Endothelial cell of umbilical vein (primary cell): ENCODE measurements at regions not wholly inside any gene's neighbourhood (a gene's known extent, or its start where the extent isn't known, plus 50 kb on each side); places are given as distances from the start of the nearest gene placed in this dataset.

Experiments
- BruUV-seq: library from RNA; stranded (reverse); fragments of 400-500 nt; replicated peaks from 2 replicates; lab custom pipeline; 2021; lab: Mats Ljungman, UMichigan
- CTCF ChIA-PET: fragments of 300-600, 350-600 bp; sonication (Branson Sonifier 250); formaldehyde crosslinking; loops from one replicate; lab custom pipeline; 2021; ENCODE audit warnings: antibody characterized with exemption, inconsistent platforms; lab: Charles Lee
- POLR2A ChIA-PET: fragments of 300-600, 350-600 bp; sonication (Branson Sonifier 250); formaldehyde crosslinking; loops from one replicate; lab custom pipeline; 2021; ENCODE audit warnings: antibody characterized with exemption, inconsistent platforms; lab: Charles Lee
- DNase-seq: peaks from one replicate; pipeline ENCODE4 v3.0.0-alpha.2; 2011; ENCODE audit warnings: low read depth, low spot score
- FAIRE-seq: peaks from 2 replicates; lab custom pipeline; 2011; peaks lifted over from hg19 to GRCh38; lab: Jason Lieb, UNC
- H2AFZ ChIP-seq: 2 replicates; pipeline ENCODE4 v1.6.0; 2012; ENCODE audit warnings: low read depth, low read length, control low read depth, inconsistent platforms
- H3K27ac ChIP-seq: 2 replicates; pipeline ENCODE4 v1.5.1; 2011; ENCODE audit warnings: low read depth, mild to moderate bottlenecking, control low read depth, low read length, moderate library complexity; ENCODE audit not compliant: insufficient read depth
- H3K27me3 ChIP-seq, 2 experiments: 2 replicates each; pipeline versions ENCODE4 v1.6.0 to v1.6.1; 2011; ENCODE audit warnings: low read length in 2 of 2, mixed read lengths in 1 of 2; ENCODE audit not compliant: control insufficient read depth in 2 of 2, insufficient read depth in 2 of 2
- H3K36me3 ChIP-seq, 2 experiments: 2 replicates in 1 of 2; 3 replicates in 1 of 2; pipeline ENCODE4 v1.5.1; 2011; ENCODE audit warnings: low read length in 2 of 2, mild to moderate bottlenecking in 1 of 2, moderate library complexity in 1 of 2; ENCODE audit not compliant: control insufficient read depth in 2 of 2, insufficient read depth in 2 of 2; ENCODE audit errors: extremely low read depth in 1 of 2
- H3K4me1 ChIP-seq: 3 replicates; pipeline ENCODE4 v1.5.1; 2011; ENCODE audit warnings: mild to moderate bottlenecking, low read length; ENCODE audit not compliant: control insufficient read depth, insufficient read depth; ENCODE audit errors: extremely low read depth
- H3K4me2 ChIP-seq: 2 replicates; pipeline ENCODE4 v1.6.1; 2011; ENCODE audit warnings: low read length, control low read depth, mixed read lengths; ENCODE audit not compliant: insufficient read depth
- H3K4me3 ChIP-seq, 3 experiments: fragments of 200-600 bp in 1 of 3; sonication (generic), shearing (Covaris generic) in 1 of 3; replicated peaks in 1 of 3; 2 replicates each; pipeline ENCODE4 v1.5.1; 2011 to 2016; ENCODE audit warnings: control low read depth in 3 of 3, low read length in 3 of 3, mild to moderate bottlenecking in 2 of 3, inconsistent platforms in 1 of 3, low read depth in 1 of 3, moderate library complexity in 1 of 3; ENCODE audit not compliant: insufficient read depth in 1 of 3
- H3K79me2 ChIP-seq: 2 replicates; pipeline ENCODE4 v1.6.0; 2012; ENCODE audit warnings: low read length, inconsistent platforms; ENCODE audit not compliant: control insufficient read depth, insufficient read depth
- H3K9ac ChIP-seq: replicated peaks from 2 replicates; pipeline ENCODE3; 2011; ENCODE audit warnings: low read length, control low read depth; ENCODE audit not compliant: insufficient read depth; ENCODE audit errors: extremely low read depth
- H3K9me1 ChIP-seq: replicated peaks from 3 replicates; pipeline ENCODE4 v1.6.0; 2011; ENCODE audit warnings: mild to moderate bottlenecking, low read length; ENCODE audit not compliant: control insufficient read depth, insufficient read depth; ENCODE audit errors: extremely low read depth
- H3K9me3 ChIP-seq: replicated peaks from 2 replicates; pipeline ENCODE4 v1.5.1; 2012; ENCODE audit warnings: low read length, inconsistent platforms; ENCODE audit not compliant: control insufficient read depth, insufficient read depth
- H4K20me1 ChIP-seq: replicated peaks from 2 replicates; pipeline ENCODE3; 2011; ENCODE audit warnings: mild to moderate bottlenecking, low read length; ENCODE audit not compliant: control insufficient read depth, insufficient read depth; ENCODE audit errors: extremely low read depth
- EZH2 ChIP-seq: IDR thresholded peaks from 2 replicates; pipeline ENCODE4 v1.6.1; 2012; ENCODE audit warnings: borderline replicate concordance, low read depth, mild to moderate bottlenecking, moderate library complexity, low read length, inconsistent platforms; ENCODE audit not compliant: severe bottlenecking
- FOS ChIP-seq: IDR thresholded peaks from 2 replicates; pipeline ENCODE4 v1.6.1; 2011; ENCODE audit warnings: mild to moderate bottlenecking, low read length, moderate library complexity, borderline replicate concordance; ENCODE audit not compliant: insufficient read depth
- GATA2 ChIP-seq: IDR thresholded peaks from 2 replicates; pipeline ENCODE4 v1.7.0; 2011; ENCODE audit warnings: low read depth, mild to moderate bottlenecking, moderate library complexity, mixed read lengths, low read length; ENCODE audit not compliant: insufficient read length, insufficient read depth
- JUN ChIP-seq: IDR thresholded peaks from 2 replicates; pipeline ENCODE4 v1.6.1; 2011; ENCODE audit warnings: borderline replicate concordance, low read depth; ENCODE audit not compliant: insufficient read length, insufficient read depth
- MAX ChIP-seq: IDR thresholded peaks from 2 replicates; pipeline ENCODE4 v1.6.1; 2011; ENCODE audit not compliant: insufficient read depth, insufficient read length
- MYC ChIP-seq: IDR thresholded peaks from one replicate; pipeline ENCODE4 v1.6.1; 2011; ENCODE audit warnings: mild to moderate bottlenecking, low read depth, low read length
- POLR2A ChIP-seq: IDR thresholded peaks from 2 replicates; pipeline ENCODE4 v1.6.1; 2012; ENCODE audit warnings: low read depth, mild to moderate bottlenecking, control low read depth, low read length
- POLR2AphosphoS5 ChIP-seq: IDR thresholded peaks from 2 replicates; pipeline ENCODE4 v1.6.1; 2012; ENCODE audit warnings: low read depth, mild to moderate bottlenecking, control low read depth, low read length, moderate library complexity; ENCODE audit not compliant: insufficient read depth
- dilution Hi-C: fragments of 300-500 bp; cut with MboI; formaldehyde crosslinking; loops from one replicate; pipeline ENCODE4 v1.15.0; 2019; ENCODE audit warnings: low sequenced_read_pairs; ENCODE audit not compliant: extremely low pct_ligation_motif_present
- intact Hi-C: fragments of 100-400 bp; cut with micrococcal nuclease; formaldehyde crosslinking; loops from one replicate; pipeline ENCODE4 v1.10.0; 2022
- TF ChIP-seq, protein P1 (sequence below), 2 donors: IDR thresholded peaks; 1 replicate in 1 of 2; 2 replicates in 1 of 2; pipeline ENCODE4 v1.5.1; 2011; ENCODE audit warnings: low read length in 2 of 2, mild to moderate bottlenecking in 2 of 2, moderate library complexity in 2 of 2, control low read depth in 1 of 2, inconsistent platforms in 1 of 2, low read depth in 1 of 2; ENCODE audit not compliant: insufficient read depth in 1 of 2; ENCODE audit errors: extremely low read depth in 1 of 2

- H3K4me2 ChIP-seq: no peak overlapping the region
- peaks cover 2% of the 10 kb centered on the region in 2 experiments for H3K27me3 ChIP-seq
- H3K4me3 ChIP-seq: no peak overlapping the region
- no peaks in the 10 kb centered on the region for H3K9me3 ChIP-seq
- H3K9ac ChIP-seq: no peak overlapping the region
- no peak for FAIRE-seq
- H3K9me1 ChIP-seq: no peaks in the 10 kb centered on the region
- H4K20me1 ChIP-seq: no peaks in the 10 kb centered on the region
- H3K4me1 ChIP-seq: no peaks in the 10 kb centered on the region
- no peak for DNase-seq
- no peak overlapping the region for H2AFZ ChIP-seq
- POLR2A ChIA-PET: no interaction called here
- no peak for TF ChIP-seq GATA2
- TF ChIP-seq MAX: no peak
- TF ChIP-seq POLR2AphosphoS5: no peak
- TF ChIP-seq MYC: no peak
- TF ChIP-seq, protein P1, sequence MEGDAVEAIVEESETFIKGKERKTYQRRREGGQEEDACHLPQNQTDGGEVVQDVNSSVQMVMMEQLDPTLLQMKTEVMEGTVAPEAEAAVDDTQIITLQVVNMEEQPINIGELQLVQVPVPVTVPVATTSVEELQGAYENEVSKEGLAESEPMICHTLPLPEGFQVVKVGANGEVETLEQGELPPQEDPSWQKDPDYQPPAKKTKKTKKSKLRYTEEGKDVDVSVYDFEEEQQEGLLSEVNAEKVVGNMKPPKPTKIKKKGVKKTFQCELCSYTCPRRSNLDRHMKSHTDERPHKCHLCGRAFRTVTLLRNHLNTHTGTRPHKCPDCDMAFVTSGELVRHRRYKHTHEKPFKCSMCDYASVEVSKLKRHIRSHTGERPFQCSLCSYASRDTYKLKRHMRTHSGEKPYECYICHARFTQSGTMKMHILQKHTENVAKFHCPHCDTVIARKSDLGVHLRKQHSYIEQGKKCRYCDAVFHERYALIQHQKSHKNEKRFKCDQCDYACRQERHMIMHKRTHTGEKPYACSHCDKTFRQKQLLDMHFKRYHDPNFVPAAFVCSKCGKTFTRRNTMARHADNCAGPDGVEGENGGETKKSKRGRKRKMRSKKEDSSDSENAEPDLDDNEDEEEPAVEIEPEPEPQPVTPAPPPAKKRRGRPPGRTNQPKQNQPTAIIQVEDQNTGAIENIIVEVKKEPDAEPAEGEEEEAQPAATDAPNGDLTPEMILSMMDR (IDR thresholded peaks at IDR 0.05; ENCODE audit: extremely low read depth in 1 of 2, insufficient read depth in 1 of 2, low read depth in 1 of 2, low read length in 2 of 2): no peak
- no peak for TF ChIP-seq JUN
- no peak for TF ChIP-seq FOS
- no peak for TF ChIP-seq EZH2
- no peak for TF ChIP-seq POLR2A
- dilution Hi-C loops: no loop called here
- no peaks in the 10 kb centered on the region for H3K36me3 ChIP-seq
- CTCF ChIA-PET: interaction anchor here (0.5 kb wide), 1 partner anchor 265 kb away, joined by 4 read pairs; no protein-coding TSS in a partner anchor
- BruUV-seq: no TSS peak
- intact Hi-C loops: no loop called here
- no peak overlapping the region for H3K27ac ChIP-seq
- H3K79me2 ChIP-seq: no peaks in the 10 kb centered on the region
Observed at GRCh38 chr10:52874581-52874980, 102.0 kb upstream of the MBL2 start.
